EH (cell line): ENCODE measurements at regions not wholly inside any gene's neighbourhood (a gene's known extent, or its start where the extent isn't known, plus 50 kb on each side); places are given as distances from the start of the nearest gene placed in this dataset.
"Not testable (repeated sequence)": the region's sequence is repeated elsewhere in the genome, so short reads cannot be mapped to it uniquely, and the experiment has no call there.

Experiments used
- DNase-seq: peaks from one replicate; pipeline ENCODE4 v3.0.0-alpha.2; 2015; ENCODE audit warnings: low read depth

GRCh38 chr11:90650153-90650552, 427.3 kb upstream of the CHORDC1 start:
- DNase-seq, result no peak

- DNase-seq, result no peak
These were observed 423.9 kb upstream of the CHORDC1 start for GRCh38 chr11:90646706-90647105.

GRCh38 chr11:90646266-90646665, 423.4 kb upstream of the CHORDC1 start:
- DNase-seq, result no peak

GRCh38 chr11:90639461-90639993, 416.7 kb upstream of the CHORDC1 start:
- DNase-seq, result no peak

- DNase-seq, result no peak
These were observed 413.0 kb upstream of the CHORDC1 start for GRCh38 chr11:90635886-90636285.

- DNase-seq, result no peak
These were observed 412.3 kb upstream of the CHORDC1 start for GRCh38 chr11:90635151-90635550.

- DNase-seq, result no peak
These were observed 407.3 kb upstream of the CHORDC1 start for GRCh38 chr11:90630176-90630575.

- DNase-seq, result no peak
These were observed 406.5 kb upstream of the CHORDC1 start for GRCh38 chr11:90629229-90629806.

- DNase-seq, result no peak
These were observed 391.5 kb upstream of the CHORDC1 start for GRCh38 chr11:90614318-90614717.

GRCh38 chr11:90613037-90613436, 390.2 kb upstream of the CHORDC1 start:
- DNase-seq, result not testable (repeated sequence)

GRCh38 chr11:90606721-90607120, 383.9 kb upstream of the CHORDC1 start:
- DNase-seq, result no peak

- no peak for DNase-seq
These were observed 378.4 kb upstream of the CHORDC1 start for GRCh38 chr11:90601261-90601660.

- no peak for DNase-seq
These were observed 371.8 kb upstream of the CHORDC1 start for GRCh38 chr11:90594658-90595057.

- no peak for DNase-seq
These were observed 370.2 kb upstream of the CHORDC1 start for GRCh38 chr11:90593099-90593498.

GRCh38 chr11:90590286-90590685, 367.4 kb upstream of the CHORDC1 start:
- no peak for DNase-seq

- no peak for DNase-seq
These were observed 366.9 kb upstream of the CHORDC1 start for GRCh38 chr11:90589735-90590134.

- no peak for DNase-seq
These were observed 365.0 kb upstream of the CHORDC1 start for GRCh38 chr11:90587896-90588295.

GRCh38 chr11:90585491-90585890, 362.6 kb upstream of the CHORDC1 start:
- DNase-seq, result no peak

- DNase-seq, result not testable (repeated sequence)
These were observed 360.1 kb upstream of the CHORDC1 start for GRCh38 chr11:90582999-90583398.

GRCh38 chr11:90564531-90564930, 341.7 kb upstream of the CHORDC1 start:
- DNase-seq, result no peak

GRCh38 chr11:90558328-90558865, 335.5 kb upstream of the CHORDC1 start:
- DNase-seq, result no peak

GRCh38 chr11:90556606-90557005, 333.8 kb upstream of the CHORDC1 start:
- DNase-seq, result no peak

- no peak for DNase-seq
These were observed 333.2 kb upstream of the CHORDC1 start for GRCh38 chr11:90556026-90556425.

- no peak for DNase-seq
These were observed 332.6 kb upstream of the CHORDC1 start for GRCh38 chr11:90555477-90555876.
